Tibial artery (tissue), 4 donors: ENCODE measurements at regions not wholly inside any gene's neighbourhood (a gene's known extent, or its start where the extent isn't known, plus 50 kb on each side); places are given as distances from the start of the nearest gene placed in this dataset.

ENCODE experiments used
- DNase-seq, 2 donors: peaks; one replicate each; pipeline ENCODE4 v3.0.0-alpha.2; 2019
- H3K27ac ChIP-seq, 2 donors: fragments of 200-600 bp; sonication (generic) in 1 of 2; 1 replicate in 1 of 2; 2 replicates in 1 of 2; pipeline ENCODE4 v1.5.1; 2018 to 2019; ENCODE audit warnings: mild to moderate bottlenecking in 1 of 2
- H3K27me3 ChIP-seq, 2 donors: fragments of 200-600 bp; sonication (generic) in 1 of 2; one replicate each; pipeline versions ENCODE4 v1.5.1 to v1.6.0; 2016 to 2019
- H3K36me3 ChIP-seq, 3 donors: fragments of 200-600 bp; sonication (generic) in 2 of 3; one replicate each; pipeline ENCODE4 v1.5.1; 2016 to 2019; ENCODE audit warnings: mild to moderate bottlenecking in 2 of 3
- H3K4me1 ChIP-seq, 4 donors: fragments of 200-600 bp; sonication (generic) in 2 of 4; 1 replicate in 3 of 4; 2 replicates in 1 of 4; pipeline ENCODE4 v1.5.1; 2016 to 2019
- H3K4me3 ChIP-seq, 2 donors: fragments of 200-600 bp; sonication (generic) in 1 of 2; 1 replicate in 1 of 2; 2 replicates in 1 of 2; pipeline ENCODE4 v1.5.1; 2018 to 2019; ENCODE audit warnings: mild to moderate bottlenecking in 2 of 2
- H3K9me3 ChIP-seq, 3 donors: fragments of 200-600 bp; sonication (generic) in 1 of 3; one replicate each; pipeline ENCODE4 v1.5.1; 2016 to 2019
- CTCF ChIP-seq, 2 experiments: fragments of 200-600 bp in 1 of 2; fragments of 450-650 bp in 1 of 2; IDR thresholded peaks; one replicate each; pipeline ENCODE4 v1.5.1; 2017 to 2019; ENCODE audit warnings: antibody characterized with exemption in 2 of 2, mild to moderate bottlenecking in 1 of 2, moderate library complexity in 1 of 2
- intact Hi-C: fragments of 100-400 bp; cut with DNase I; formaldehyde crosslinking; loops from one replicate; pipeline ENCODE4 v1.15.0; 2023; ENCODE audit warnings: low total_unique reads

- intact Hi-C loops = no loop called here
Observed at GRCh38 chr1:166221316-166221715, 54.5 kb upstream of the FAM78B start.

DNA sequence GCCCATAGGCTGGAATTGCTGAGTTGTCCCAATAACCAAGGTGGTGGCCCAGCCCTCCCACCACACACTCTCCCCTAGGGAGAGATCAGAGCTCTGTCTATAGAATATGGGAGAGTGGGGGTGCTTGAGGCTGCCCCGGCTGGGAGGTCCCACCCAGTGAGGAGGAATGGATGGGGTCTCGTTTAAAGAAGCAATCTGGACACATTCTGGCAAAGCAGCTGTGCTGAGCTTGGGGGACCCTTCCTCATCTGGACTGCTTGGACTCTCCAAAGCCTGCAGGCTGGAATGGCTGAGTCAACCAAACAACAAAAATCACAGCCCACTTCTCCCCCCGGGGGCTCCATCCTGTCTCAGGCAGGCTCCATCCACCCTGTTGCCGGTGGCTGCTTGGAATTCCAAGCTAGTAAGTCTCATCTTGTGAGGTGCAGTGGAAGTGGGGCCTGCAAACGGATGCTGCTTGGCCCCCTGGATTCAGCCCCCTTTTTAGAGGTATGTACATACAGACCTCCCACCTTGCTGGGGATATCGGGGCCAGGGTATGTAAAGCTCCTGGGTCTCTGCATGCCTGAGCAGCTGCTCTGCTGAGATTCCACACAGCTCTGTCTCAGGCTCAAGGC is 67.1 kb upstream of the FAM78B start:
- DNase-seq = no peak
- Histone ChIP-seq H3K36me3 (no peaks in the 10 kb centered on the region), H3K27ac (no peak overlapping the region), H3K9me3 (peaks cover 0 to 12% (median 0%) of the 10 kb centered on the region in 3 donors), H3K4me3 (no peak overlapping the region), H3K4me1 (no peaks in the 10 kb centered on the region), H3K27me3 (no peaks in the 10 kb centered on the region)
- no peak for TF ChIP-seq CTCF (IDR thresholded peaks at IDR 0.05)
- intact Hi-C loops = no loop called here

More at GRCh38 chr1:166221316-166221715, 54.5 kb upstream of the FAM78B start:
- H3K4me1 ChIP-seq = no peaks in the 10 kb centered on the region
- DNase-seq = no peak
- no peaks in the 10 kb centered on the region for H3K27me3 ChIP-seq
- H3K4me3 ChIP-seq = no peak overlapping the region
- no peaks in the 10 kb centered on the region for H3K36me3 ChIP-seq
- peaks cover 0 to 19% (median 13%) of the 10 kb centered on the region in 3 donors for H3K9me3 ChIP-seq
- H3K27ac ChIP-seq = no peak overlapping the region
- TF ChIP-seq CTCF (IDR thresholded peaks at IDR 0.05) = no peak

DNA sequence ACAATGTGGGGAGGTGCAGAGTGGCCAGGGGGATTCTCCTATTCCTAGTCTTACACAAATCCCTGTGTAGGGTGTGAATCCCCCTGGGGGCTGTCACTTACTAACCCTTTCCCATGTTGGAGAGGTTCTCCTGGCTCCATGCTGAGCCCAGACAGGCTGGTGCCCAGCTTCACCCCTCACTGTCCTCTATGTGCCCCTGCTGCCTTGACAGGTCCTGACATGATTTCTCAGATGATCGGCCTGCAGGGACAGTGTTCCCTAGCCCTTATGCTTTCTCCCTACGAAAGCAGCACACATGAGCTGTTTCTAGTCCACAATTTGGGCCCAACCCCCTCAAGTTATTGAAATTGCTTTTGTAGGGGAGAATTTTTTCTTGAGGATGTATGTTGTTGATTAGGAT is 68.9 kb upstream of the FAM78B start:
- DNase-seq = no peak
- Histone ChIP-seq H3K27me3 (no peaks in the 10 kb centered on the region), H3K9me3 (peaks cover 0 to 12% (median 0%) of the 10 kb centered on the region in 3 donors), H3K36me3 (no peaks in the 10 kb centered on the region), H3K4me3 (no peak overlapping the region), H3K4me1 (no peaks in the 10 kb centered on the region), H3K27ac (no peak overlapping the region)
- no peak for TF ChIP-seq CTCF (IDR thresholded peaks at IDR 0.05)
- intact Hi-C loops = no loop called here

GRCh38 chr1:166237675-166238074 is 70.9 kb upstream of the FAM78B start:
- no peak for TF ChIP-seq CTCF (IDR thresholded peaks at IDR 0.05)
- DNase-seq = no peak
- Histone ChIP-seq H3K4me1 (no peaks in the 10 kb centered on the region), H3K36me3 (no peaks in the 10 kb centered on the region), H3K4me3 (no peak overlapping the region), H3K9me3 (peaks cover 0 to 12% (median 0%) of the 10 kb centered on the region in 3 donors), H3K27me3 (no peaks in the 10 kb centered on the region), H3K27ac (no peak overlapping the region)
- intact Hi-C loops = no loop called here

GRCh38 chr1:166253076-166253779 is 86.4 kb upstream of the FAM78B start:
- DNase-seq = no peak
- H3K27me3 ChIP-seq = no peaks in the 10 kb centered on the region
- no peak overlapping the region for H3K4me3 ChIP-seq
- intact Hi-C loops = no loop called here
- TF ChIP-seq CTCF (IDR thresholded peaks at IDR 0.05) = no peak
- no peak overlapping the region for H3K27ac ChIP-seq
- no peaks in the 10 kb centered on the region for H3K4me1 ChIP-seq
- H3K36me3 ChIP-seq = no peaks in the 10 kb centered on the region
- H3K9me3 ChIP-seq = peaks cover 0 to 17% (median 11%) of the 10 kb centered on the region in 3 donors
